IMR-90 (cell line): ENCODE measurements at regions not wholly inside any gene's neighbourhood (a gene's known extent, or its start where the extent isn't known, plus 50 kb on each side); places are given as distances from the start of the nearest gene placed in this dataset.

Experiments
- ATAC-seq: fragments of 200-7000 bp; cut with Tn5 transposase; 2 replicates; pipeline ENCODE4 v1.9.1; 2020; ENCODE audit warnings: low read depth, mild to moderate bottlenecking, moderate library complexity
- BruUV-seq: library from RNA; stranded (reverse); fragments of 400-500 nt; replicated peaks from 2 replicates; lab custom pipeline; 2021; lab: Mats Ljungman, UMichigan
- CTCF ChIA-PET: fragments of 300-600 bp; formaldehyde crosslinking; extraction: SDS; loops from one replicate; lab custom pipeline; 2021; ENCODE audit warnings: antibody characterized with exemption; lab: Yijun Ruan, JAX
- POLR2A ChIA-PET: fragments of 300-600 bp; sonication (Branson Sonifier 250); formaldehyde crosslinking; loops from one replicate; lab custom pipeline; 2022; ENCODE audit warnings: antibody characterized with exemption; ENCODE audit not compliant: unreplicated experiment; lab: Charles Lee
- DNase-seq: peaks from one replicate; pipeline ENCODE4 v3.0.0; 2013
- H2AFZ ChIP-seq: replicated peaks from 2 replicates; pipeline ENCODE3; 2013; ENCODE audit warnings: low read length, mild to moderate bottlenecking; ENCODE audit not compliant: poor library complexity
- H2AK5ac ChIP-seq: 2 replicates; pipeline ENCODE4 v1.6.1; 2013; ENCODE audit warnings: low read depth, low read length, inconsistent platforms
- H2AK9ac ChIP-seq: replicated peaks from 2 replicates; pipeline ENCODE3; 2013; ENCODE audit warnings: mild to moderate bottlenecking, low read depth, low read length, moderate library complexity; ENCODE audit not compliant: poor library complexity
- H2BK120ac ChIP-seq: 2 replicates; pipeline ENCODE4 v1.6.1; 2013; ENCODE audit warnings: low read depth, low read length, inconsistent platforms
- H2BK15ac ChIP-seq: 3 replicates; pipeline ENCODE4 v1.6.1; 2013; ENCODE audit warnings: low read depth, low read length, inconsistent platforms
- H2BK20ac ChIP-seq: 2 replicates; pipeline ENCODE4 v1.6.1; 2013; ENCODE audit warnings: low read depth, mild to moderate bottlenecking, inconsistent platforms, low read length, moderate library complexity
- H2BK5ac ChIP-seq: 2 replicates; pipeline ENCODE4 v1.6.1; 2013; ENCODE audit warnings: mild to moderate bottlenecking, low read depth, low read length, inconsistent platforms; ENCODE audit not compliant: poor library complexity, severe bottlenecking
- H3K14ac ChIP-seq: replicated peaks from 2 replicates; pipeline ENCODE4 v1.6.1; 2013; ENCODE audit warnings: low read depth, low read length, inconsistent platforms
- H3K18ac ChIP-seq: 2 replicates; pipeline ENCODE4 v1.6.1; 2013; ENCODE audit warnings: low read depth, low read length, control low read depth
- H3K23ac ChIP-seq: 2 replicates; pipeline ENCODE4 v1.6.1; 2013; ENCODE audit warnings: low read depth, low read length, inconsistent platforms
- H3K27ac ChIP-seq: 2 replicates; pipeline ENCODE4 v1.5.1; 2013; ENCODE audit warnings: mild to moderate bottlenecking, control low read depth, low read length; ENCODE audit not compliant: insufficient read depth
- H3K27me3 ChIP-seq: 2 replicates; pipeline ENCODE4 v1.6.1; 2013; ENCODE audit warnings: low read length; ENCODE audit not compliant: control insufficient read depth, insufficient read depth
- H3K36me3 ChIP-seq: 2 replicates; pipeline ENCODE4 v1.6.1; 2013; ENCODE audit warnings: low read length, mixed read lengths; ENCODE audit not compliant: control insufficient read depth, insufficient read depth
- H3K4ac ChIP-seq: 2 replicates; pipeline ENCODE4 v1.6.1; 2013; ENCODE audit warnings: low read depth, low read length, inconsistent platforms
- H3K4me1 ChIP-seq: 2 replicates; pipeline ENCODE4 v1.6.1; 2013; ENCODE audit warnings: low read length, mixed read lengths; ENCODE audit not compliant: control insufficient read depth, insufficient read depth
- H3K4me2 ChIP-seq: 2 replicates; pipeline ENCODE4 v1.6.1; 2013; ENCODE audit warnings: low read depth, mild to moderate bottlenecking, control low read depth, low read length, moderate library complexity
- H3K4me3 ChIP-seq: 2 replicates; pipeline ENCODE4 v1.5.1; 2013; ENCODE audit warnings: low read depth, mild to moderate bottlenecking, control low read depth, low read length, moderate library complexity; ENCODE audit not compliant: insufficient read depth
- H3K56ac ChIP-seq: 2 replicates; pipeline ENCODE4 v1.6.1; 2013; ENCODE audit warnings: low read length, inconsistent platforms; ENCODE audit not compliant: insufficient read depth; ENCODE audit errors: extremely low read depth
- H3K79me1 ChIP-seq, 2 experiments: 2 replicates each; pipeline ENCODE4 v1.6.1; 2013; ENCODE audit warnings: low read length in 2 of 2, inconsistent platforms in 1 of 2, low read depth in 1 of 2
- H3K9ac ChIP-seq: 2 replicates; pipeline ENCODE4 v1.6.1; 2013; ENCODE audit warnings: low read depth, low read length, control low read depth
- H3K9me1 ChIP-seq: 2 replicates; pipeline ENCODE4 v1.6.1; 2013; ENCODE audit warnings: low read length, inconsistent platforms; ENCODE audit not compliant: insufficient read depth
- H3K9me3 ChIP-seq: 2 replicates; pipeline ENCODE4 v1.6.1; 2013; ENCODE audit warnings: low read length; ENCODE audit not compliant: control insufficient read depth, insufficient read depth
- H4K20me1 ChIP-seq: 2 replicates; pipeline ENCODE4 v1.6.1; 2013; ENCODE audit warnings: low read length, inconsistent platforms; ENCODE audit not compliant: insufficient read depth
- H4K5ac ChIP-seq: 2 replicates; pipeline ENCODE4 v1.6.1; 2013; ENCODE audit warnings: mild to moderate bottlenecking, low read depth, low read length, control low read depth
- H4K8ac ChIP-seq, 2 experiments: 2 replicates each; pipeline ENCODE4 v1.6.1; 2013; ENCODE audit warnings: low read depth in 2 of 2, low read length in 2 of 2, control low read depth in 1 of 2, inconsistent platforms in 1 of 2
- H4K91ac ChIP-seq: 2 replicates; pipeline ENCODE4 v1.6.1; 2013; ENCODE audit warnings: low read depth, low read length, inconsistent platforms; ENCODE audit not compliant: insufficient read depth
- CEBPB ChIP-seq: IDR thresholded peaks from 2 replicates; pipeline ENCODE4 v1.6.1; 2012; ENCODE audit warnings: low read depth, low read length, improper control_type of control experiment
- CHD1 ChIP-seq: IDR thresholded peaks from 2 replicates; pipeline ENCODE4 v1.6.1; 2012; ENCODE audit warnings: low read depth, low read length, improper control_type of control experiment
- MAFK ChIP-seq: IDR thresholded peaks from 2 replicates; pipeline ENCODE4 v1.6.1; 2012; ENCODE audit warnings: low read depth, low read length, improper control_type of control experiment
- MAZ ChIP-seq: IDR thresholded peaks from 2 replicates; pipeline ENCODE4 v1.6.1; 2012; ENCODE audit warnings: low read depth, mild to moderate bottlenecking, low read length, improper control_type of control experiment, moderate library complexity, borderline replicate concordance
- MXI1 ChIP-seq: IDR thresholded peaks from 2 replicates; pipeline ENCODE4 v1.6.1; 2012; ENCODE audit warnings: low read depth, mild to moderate bottlenecking, low read length, moderate library complexity, borderline replicate concordance
- NFE2L2 ChIP-seq: fragments of 150-350 bp; IDR thresholded peaks from 2 replicates; pipeline ENCODE4 v1.6.1; 2016; ENCODE audit warnings: low read depth, mild to moderate bottlenecking, low read length
- POLR2A ChIP-seq: IDR thresholded peaks from 2 replicates; pipeline ENCODE4 v1.6.1; 2012; ENCODE audit warnings: mild to moderate bottlenecking, low read depth, low read length
- RFX5 ChIP-seq: IDR thresholded peaks from 2 replicates; pipeline ENCODE4 v1.8.0; 2012; ENCODE audit warnings: low read depth, mild to moderate bottlenecking, low read length, moderate library complexity
- dilution Hi-C: fragments of 300-500 bp; cut with HindIII; formaldehyde crosslinking; loops from one replicate; pipeline ENCODE4 v1.14.3; 2018; ENCODE audit warnings: low sequenced_read_pairs; ENCODE audit not compliant: unreplicated experiment
- in situ Hi-C: fragments of 300-500 bp; cut with MboI; formaldehyde crosslinking; loops from 3 replicates; pipeline ENCODE4 v1.14.3; 2019; ENCODE audit warnings: low sequenced_read_pairs, inconsistent platforms, mixed read lengths
- intact Hi-C: fragments of 100-400 bp; cut with micrococcal nuclease; formaldehyde crosslinking; loops from 2 replicates; pipeline ENCODE4 v1.10.0; 2022
- TF ChIP-seq, protein P1 (sequence below): conservative IDR thresholded peaks from 2 replicates; pipeline ENCODE4 v1.5.1; 2012; ENCODE audit warnings: mild to moderate bottlenecking, low read depth, low read length, improper control_type of control experiment
- TF ChIP-seq, protein P2 (sequence below): fragments of 150-350 bp; IDR thresholded peaks from 2 replicates; pipeline ENCODE4 v1.6.1; 2016; ENCODE audit warnings: low read depth, mild to moderate bottlenecking, low read length, moderate library complexity, borderline replicate concordance
- TF ChIP-seq, protein P3 (sequence below): fragments of 150-350 bp; IDR thresholded peaks from 2 replicates; pipeline ENCODE4 v1.6.1; 2017; ENCODE audit warnings: mild to moderate bottlenecking, antibody characterized with exemption, low read length, low read depth

DNA sequence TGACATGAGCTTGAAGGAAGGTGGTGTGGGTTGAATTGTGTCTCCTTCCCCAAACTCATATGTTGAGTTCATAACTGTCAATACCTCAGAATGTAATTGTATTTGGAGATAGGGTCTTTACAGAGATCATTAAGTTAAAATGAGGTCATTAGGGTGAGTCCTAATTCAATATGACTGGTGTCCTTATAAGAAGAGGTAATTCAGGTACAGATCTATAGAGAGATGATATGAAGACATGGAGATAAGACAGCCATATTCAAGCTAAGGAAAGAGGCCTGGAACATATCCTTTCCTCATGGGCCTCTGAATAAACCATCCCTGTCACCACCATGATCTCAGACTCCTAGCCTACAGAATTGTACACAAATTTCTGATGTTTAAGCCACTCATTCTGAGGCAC lies 514.7 kb upstream of the MGAT4C start:
- H4K5ac ChIP-seq, result no peak overlapping the region
- H4K20me1 ChIP-seq, result no peaks in the 10 kb centered on the region
- dilution Hi-C loops (no loop called here), in situ Hi-C loops (no loop called here), intact Hi-C loops (no loop called here)
- H3K4ac ChIP-seq, result no peak overlapping the region
- no peaks in the 10 kb centered on the region for H3K36me3 ChIP-seq
- no peaks in the 10 kb centered on the region for H3K9me3 ChIP-seq
- H2AFZ ChIP-seq, result no peak overlapping the region
- H3K23ac ChIP-seq, result no peak overlapping the region
- no peak overlapping the region for H2AK5ac ChIP-seq
- H3K27me3 ChIP-seq, result no peaks in the 10 kb centered on the region
- H2BK15ac ChIP-seq, result no peak overlapping the region
- ChIA-PET POLR2A (no interaction called here), CTCF (no interaction called here)
- no peak overlapping the region for H3K4me3 ChIP-seq
- H3K4me2 ChIP-seq, result no peak overlapping the region
- no peaks in the 10 kb centered on the region for H3K4me1 ChIP-seq
- H3K9ac ChIP-seq, result no peak overlapping the region
- DNase-seq, result no peak
- no peak for ATAC-seq
- H3K14ac ChIP-seq, result no peak overlapping the region
- no peaks in the 10 kb centered on the region for H3K79me1 ChIP-seq
- H4K8ac ChIP-seq, result no peak overlapping the region
- no peak overlapping the region for H3K18ac ChIP-seq
- H2AK9ac ChIP-seq, result no peak overlapping the region
- H2BK120ac ChIP-seq, result no peak overlapping the region
- no peak overlapping the region for H2BK5ac ChIP-seq
- H3K27ac ChIP-seq, result no peak overlapping the region
- BruUV-seq, result no TSS peak
- H3K56ac ChIP-seq, result no peak overlapping the region
- H3K9me1 ChIP-seq, result no peaks in the 10 kb centered on the region
- no peak overlapping the region for H4K91ac ChIP-seq
- H2BK20ac ChIP-seq, result no peak overlapping the region
- TF ChIP-seq, protein P1, sequence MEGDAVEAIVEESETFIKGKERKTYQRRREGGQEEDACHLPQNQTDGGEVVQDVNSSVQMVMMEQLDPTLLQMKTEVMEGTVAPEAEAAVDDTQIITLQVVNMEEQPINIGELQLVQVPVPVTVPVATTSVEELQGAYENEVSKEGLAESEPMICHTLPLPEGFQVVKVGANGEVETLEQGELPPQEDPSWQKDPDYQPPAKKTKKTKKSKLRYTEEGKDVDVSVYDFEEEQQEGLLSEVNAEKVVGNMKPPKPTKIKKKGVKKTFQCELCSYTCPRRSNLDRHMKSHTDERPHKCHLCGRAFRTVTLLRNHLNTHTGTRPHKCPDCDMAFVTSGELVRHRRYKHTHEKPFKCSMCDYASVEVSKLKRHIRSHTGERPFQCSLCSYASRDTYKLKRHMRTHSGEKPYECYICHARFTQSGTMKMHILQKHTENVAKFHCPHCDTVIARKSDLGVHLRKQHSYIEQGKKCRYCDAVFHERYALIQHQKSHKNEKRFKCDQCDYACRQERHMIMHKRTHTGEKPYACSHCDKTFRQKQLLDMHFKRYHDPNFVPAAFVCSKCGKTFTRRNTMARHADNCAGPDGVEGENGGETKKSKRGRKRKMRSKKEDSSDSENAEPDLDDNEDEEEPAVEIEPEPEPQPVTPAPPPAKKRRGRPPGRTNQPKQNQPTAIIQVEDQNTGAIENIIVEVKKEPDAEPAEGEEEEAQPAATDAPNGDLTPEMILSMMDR, result no peak
- TF ChIP-seq, protein P2, sequence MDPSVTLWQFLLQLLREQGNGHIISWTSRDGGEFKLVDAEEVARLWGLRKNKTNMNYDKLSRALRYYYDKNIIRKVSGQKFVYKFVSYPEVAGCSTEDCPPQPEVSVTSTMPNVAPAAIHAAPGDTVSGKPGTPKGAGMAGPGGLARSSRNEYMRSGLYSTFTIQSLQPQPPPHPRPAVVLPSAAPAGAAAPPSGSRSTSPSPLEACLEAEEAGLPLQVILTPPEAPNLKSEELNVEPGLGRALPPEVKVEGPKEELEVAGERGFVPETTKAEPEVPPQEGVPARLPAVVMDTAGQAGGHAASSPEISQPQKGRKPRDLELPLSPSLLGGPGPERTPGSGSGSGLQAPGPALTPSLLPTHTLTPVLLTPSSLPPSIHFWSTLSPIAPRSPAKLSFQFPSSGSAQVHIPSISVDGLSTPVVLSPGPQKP, result no peak
- TF ChIP-seq MAFK (no peak), CEBPB (no peak), RFX5 (no peak), POLR2A (no peak), MAZ (no peak), NFE2L2 (no peak), MXI1 (no peak), CHD1 (no peak)
- TF ChIP-seq, protein P3, sequence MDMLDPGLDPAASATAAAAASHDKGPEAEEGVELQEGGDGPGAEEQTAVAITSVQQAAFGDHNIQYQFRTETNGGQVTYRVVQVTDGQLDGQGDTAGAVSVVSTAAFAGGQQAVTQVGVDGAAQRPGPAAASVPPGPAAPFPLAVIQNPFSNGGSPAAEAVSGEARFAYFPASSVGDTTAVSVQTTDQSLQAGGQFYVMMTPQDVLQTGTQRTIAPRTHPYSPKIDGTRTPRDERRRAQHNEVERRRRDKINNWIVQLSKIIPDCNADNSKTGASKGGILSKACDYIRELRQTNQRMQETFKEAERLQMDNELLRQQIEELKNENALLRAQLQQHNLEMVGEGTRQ, result no peak
